BJ (cell line): ENCODE measurements at regions not wholly inside any gene's neighbourhood (a gene's known extent, or its start where the extent isn't known, plus 50 kb on each side); places are given as distances from the start of the nearest gene placed in this dataset.

Experiments used
- CTCF ChIA-PET: fragments of 350-600 bp; formaldehyde crosslinking; extraction: SDS; loops from one replicate; lab custom pipeline; 2021; ENCODE audit warnings: antibody characterized with exemption, inconsistent platforms; lab: Yijun Ruan, JAX
- POLR2A ChIA-PET: fragments of 300-600 bp; sonication (Branson Sonifier 250); formaldehyde crosslinking; extraction: SDS; loops from one replicate; lab custom pipeline; 2021; ENCODE audit warnings: antibody characterized with exemption; lab: Charles Lee
- DNase-seq: peaks from one replicate; pipeline ENCODE4 v3.0.0-alpha.2; 2011; ENCODE audit warnings: low read depth
- H3K27me3 ChIP-seq: 2 replicates; pipeline ENCODE4 v1.6.0; 2011; ENCODE audit warnings: low read length; ENCODE audit not compliant: control insufficient read depth, insufficient read depth
- H3K36me3 ChIP-seq: 2 replicates; pipeline ENCODE4 v1.5.1; 2011; ENCODE audit warnings: low read length; ENCODE audit not compliant: control insufficient read depth, insufficient read depth
- H3K4me3 ChIP-seq: 2 replicates; pipeline ENCODE4 v1.5.1; 2011; ENCODE audit warnings: low read depth, mild to moderate bottlenecking, control low read depth, low read length
- CTCF ChIP-seq: IDR thresholded peaks from 2 replicates; pipeline ENCODE4 v1.5.1; 2011; ENCODE audit warnings: low read depth, mild to moderate bottlenecking, control low read depth, inconsistent platforms, low read length, moderate library complexity; ENCODE audit not compliant: insufficient read depth

GRCh38 chr7:67777119-67777518 lies 780.5 kb downstream of the TYW1 start:
- ChIA-PET CTCF (no interaction called here), POLR2A (no interaction called here)
- no peak for DNase-seq
- no peak for TF ChIP-seq CTCF
- no peaks in the 10 kb centered on the region for H3K36me3 ChIP-seq
- H3K4me3 ChIP-seq: no peak overlapping the region
- H3K27me3 ChIP-seq: no peaks in the 10 kb centered on the region

- ChIA-PET POLR2A (no interaction called here), CTCF (no interaction called here)
- H3K36me3 ChIP-seq: no peaks in the 10 kb centered on the region
- H3K4me3 ChIP-seq: no peak overlapping the region
- H3K27me3 ChIP-seq: no peaks in the 10 kb centered on the region
- no peak for DNase-seq
- TF ChIP-seq CTCF: no peak
Observed at GRCh38 chr7:67781841-67782240, 785.2 kb downstream of the TYW1 start.

- Histone ChIP-seq H3K4me3 (no peak overlapping the region), H3K27me3 (no peaks in the 10 kb centered on the region), H3K36me3 (no peaks in the 10 kb centered on the region)
- TF ChIP-seq CTCF: no peak
- DNase-seq: no peak
- POLR2A ChIA-PET: no interaction called here
- CTCF ChIA-PET: no interaction called here
Observed at GRCh38 chr7:67786021-67786420, 789.4 kb downstream of the TYW1 start.

GRCh38 chr7:67788669-67789068 lies 792.0 kb downstream of the TYW1 start:
- TF ChIP-seq CTCF: peak; percentile 3; the same call in 1 of the 2 replicates
- no peak for DNase-seq
- Histone ChIP-seq H3K27me3 (no peaks in the 10 kb centered on the region), H3K4me3 (no peak overlapping the region), H3K36me3 (no peaks in the 10 kb centered on the region)
- ChIA-PET CTCF (interaction anchor here (0.6 kb wide), 1 partner anchor 61 kb away, joined by 3 read pairs; no protein-coding TSS in a partner anchor), POLR2A (no interaction called here)

- no peak for DNase-seq
- no peaks in the 10 kb centered on the region for H3K27me3 ChIP-seq
- ChIA-PET POLR2A (no interaction called here), CTCF (no interaction called here)
- no peaks in the 10 kb centered on the region for H3K36me3 ChIP-seq
- TF ChIP-seq CTCF: no peak
- H3K4me3 ChIP-seq: no peak overlapping the region
Observed at GRCh38 chr7:67791918-67792317, 795.3 kb downstream of the TYW1 start.
